ENCODE measurements at regions not wholly inside any gene's neighbourhood (a gene's known extent, or its start where the extent isn't known, plus 50 kb on each side); places are given as distances from the start of the nearest gene placed in this dataset.

DNA sequence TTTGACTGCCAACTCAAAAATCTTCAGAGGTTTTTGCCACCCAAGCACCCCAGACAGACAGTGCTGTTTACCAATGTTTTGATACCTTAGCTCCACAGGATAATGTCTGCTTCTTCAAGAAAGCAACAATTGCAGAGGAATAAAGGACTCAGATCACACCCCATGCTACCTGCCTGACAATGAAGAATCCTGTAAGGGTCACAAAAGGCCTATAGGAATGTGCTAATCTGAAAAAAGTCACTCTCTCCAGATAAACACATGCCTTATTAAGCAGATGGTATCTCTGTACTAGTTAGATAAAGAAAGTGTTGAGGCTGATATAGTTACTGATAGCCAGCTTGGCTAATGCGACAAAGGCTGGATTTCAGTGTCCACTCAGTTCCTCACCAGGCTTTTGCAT lies 1076.7 kb upstream of the SORCS1 start:
- no peak for TF ChIP-seq ZNF423 (CRISPR knock-in tag; IDR thresholded peaks at IDR 0.05)
- TF ChIP-seq, protein P1, sequence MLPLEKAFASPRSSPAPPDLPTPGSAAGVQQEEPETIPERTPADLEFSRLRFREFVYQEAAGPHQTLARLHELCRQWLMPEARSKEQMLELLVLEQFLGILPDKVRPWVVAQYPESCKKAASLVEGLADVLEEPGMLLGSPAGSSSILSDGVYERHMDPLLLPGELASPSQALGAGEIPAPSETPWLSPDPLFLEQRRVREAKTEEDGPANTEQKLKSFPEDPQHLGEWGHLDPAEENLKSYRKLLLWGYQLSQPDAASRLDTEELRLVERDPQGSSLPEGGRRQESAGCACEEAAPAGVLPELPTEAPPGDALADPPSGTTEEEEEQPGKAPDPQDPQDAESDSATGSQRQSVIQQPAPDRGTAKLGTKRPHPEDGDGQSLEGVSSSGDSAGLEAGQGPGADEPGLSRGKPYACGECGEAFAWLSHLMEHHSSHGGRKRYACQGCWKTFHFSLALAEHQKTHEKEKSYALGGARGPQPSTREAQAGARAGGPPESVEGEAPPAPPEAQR (CRISPR knock-in tag; IDR thresholded peaks at IDR 0.05), result no peak
- TF ChIP-seq GRHL2 (CRISPR knock-in tag; IDR thresholded peaks at IDR 0.05; ENCODE audit: insufficient replicate concordance, severe bottlenecking), result no peak
- TF ChIP-seq CTCF (IDR thresholded peaks at IDR 0.05), result no peak

Data from WTC11 (cell line).